Lung (tissue), 11 donors: ENCODE measurements at regions not wholly inside any gene's neighbourhood (a gene's known extent, or its start where the extent isn't known, plus 50 kb on each side); places are given as distances from the start of the nearest gene placed in this dataset.
"Not testable (repeated sequence)": the region's sequence is repeated elsewhere in the genome, so short reads cannot be mapped to it uniquely, and the experiment has no call there.

Experiments
- ATAC-seq: fragments of 200-7000 bp; cut with Tn5 transposase; one replicate; pipeline ENCODE4 v1.9.1; 2020; ENCODE audit warnings: moderate number of reproducible peaks; ENCODE audit not compliant: insufficient read depth, low FRiP score
- DNase-seq, 3 donors: peaks; one replicate each; pipeline ENCODE4 v3.0.0-alpha.2; 2013 to 2017
- H3K27ac ChIP-seq, 2 donors: one replicate each; pipeline ENCODE4 v1.5.1; 2013; ENCODE audit warnings: mild to moderate bottlenecking in 2 of 2, moderate library complexity in 2 of 2, control low read depth in 1 of 2, inconsistent platforms in 1 of 2, low read depth in 1 of 2, low read length in 1 of 2
- H3K27me3 ChIP-seq, 3 donors: one replicate each; pipeline ENCODE4 v1.5.1; 2013; ENCODE audit warnings: low read length in 2 of 3; ENCODE audit not compliant: control insufficient read depth in 3 of 3, insufficient read depth in 3 of 3
- H3K36me3 ChIP-seq, 4 donors: one replicate each; pipeline ENCODE4 v1.5.1; 2013; ENCODE audit warnings: low read length in 4 of 4, mild to moderate bottlenecking in 1 of 4, moderate library complexity in 1 of 4; ENCODE audit not compliant: control insufficient read depth in 4 of 4, insufficient read depth in 4 of 4
- H3K4me1 ChIP-seq, 5 donors: one replicate each; pipeline ENCODE4 v1.5.1; 2013; ENCODE audit warnings: low read length in 5 of 5, mild to moderate bottlenecking in 2 of 5, moderate library complexity in 1 of 5; ENCODE audit not compliant: control insufficient read depth in 5 of 5, insufficient read depth in 5 of 5
- H3K4me3 ChIP-seq: one replicate; pipeline ENCODE4 v1.5.1; 2013; ENCODE audit warnings: mild to moderate bottlenecking, control low read depth, moderate library complexity
- H3K9ac ChIP-seq, 2 donors: one replicate each; pipeline ENCODE4 v1.5.1; 2013; ENCODE audit warnings: low read length in 2 of 2, control low read depth in 1 of 2; ENCODE audit not compliant: insufficient read depth in 1 of 2
- H3K9me3 ChIP-seq, 4 donors: one replicate each; pipeline ENCODE4 v1.5.1; 2013; ENCODE audit warnings: low read length in 3 of 4, mild to moderate bottlenecking in 1 of 4, moderate library complexity in 1 of 4; ENCODE audit not compliant: control insufficient read depth in 4 of 4, insufficient read depth in 3 of 4
- WGBS, 2 donors: extraction: QIAGEN DNeasy Blood & Tissue Kit; methylation state at CpG; one replicate each; pipeline ENCODE4 v1.1.7; 2013; 5-methylcytosine and 5-hydroxymethylcytosine counted together
- TF ChIP-seq, protein P1 (sequence below): IDR thresholded peaks from 2 replicates; pipeline ENCODE4 v1.5.1; 2012; ENCODE audit warnings: mild to moderate bottlenecking; ENCODE audit errors: control extremely low read depth, extremely low read depth
- donor health status: control.
- donor health status: control.
- donor health status: Bipolar disorder and iron deficiency.
- donor health status: healthy.
- donor health status: DM: yes; HTN: yes; CAD: no.

DNA sequence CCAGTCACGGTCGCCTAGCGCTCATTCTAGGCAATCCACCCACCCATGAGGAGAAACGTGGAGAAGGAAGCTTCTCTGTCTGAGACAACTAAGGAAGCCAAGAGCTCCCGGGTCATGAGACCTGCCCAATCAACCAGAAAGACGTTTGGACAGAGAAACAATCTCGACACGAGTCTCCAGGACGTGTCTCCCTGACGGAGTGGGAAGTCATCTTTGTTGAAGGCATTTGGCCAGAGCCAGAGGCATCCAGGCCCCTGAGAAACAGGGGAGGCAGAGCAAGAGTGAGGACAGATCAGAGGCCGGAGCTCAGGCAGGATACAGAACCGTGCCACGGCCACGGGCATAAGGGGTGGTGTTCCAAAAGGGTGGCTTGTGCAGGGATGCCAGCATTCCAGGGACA, 479.0 kb downstream of the SPATA31A7 start:
- H3K9ac ChIP-seq, result no peak overlapping the region
- ATAC-seq, result no peak
- no peaks in the 10 kb centered on the region for H3K27me3 ChIP-seq
- no peak overlapping the region for H3K27ac ChIP-seq
- TF ChIP-seq, protein P1, sequence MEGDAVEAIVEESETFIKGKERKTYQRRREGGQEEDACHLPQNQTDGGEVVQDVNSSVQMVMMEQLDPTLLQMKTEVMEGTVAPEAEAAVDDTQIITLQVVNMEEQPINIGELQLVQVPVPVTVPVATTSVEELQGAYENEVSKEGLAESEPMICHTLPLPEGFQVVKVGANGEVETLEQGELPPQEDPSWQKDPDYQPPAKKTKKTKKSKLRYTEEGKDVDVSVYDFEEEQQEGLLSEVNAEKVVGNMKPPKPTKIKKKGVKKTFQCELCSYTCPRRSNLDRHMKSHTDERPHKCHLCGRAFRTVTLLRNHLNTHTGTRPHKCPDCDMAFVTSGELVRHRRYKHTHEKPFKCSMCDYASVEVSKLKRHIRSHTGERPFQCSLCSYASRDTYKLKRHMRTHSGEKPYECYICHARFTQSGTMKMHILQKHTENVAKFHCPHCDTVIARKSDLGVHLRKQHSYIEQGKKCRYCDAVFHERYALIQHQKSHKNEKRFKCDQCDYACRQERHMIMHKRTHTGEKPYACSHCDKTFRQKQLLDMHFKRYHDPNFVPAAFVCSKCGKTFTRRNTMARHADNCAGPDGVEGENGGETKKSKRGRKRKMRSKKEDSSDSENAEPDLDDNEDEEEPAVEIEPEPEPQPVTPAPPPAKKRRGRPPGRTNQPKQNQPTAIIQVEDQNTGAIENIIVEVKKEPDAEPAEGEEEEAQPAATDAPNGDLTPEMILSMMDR, result no peak
- H3K4me3 ChIP-seq, result no peak overlapping the region
- H3K36me3 ChIP-seq, result no peaks in the 10 kb centered on the region
- DNase-seq, result no peak
- 80 to 83% methylated on average over 14 of the region's 14 CpGs for WGBS, 2 donors
- no peaks in the 10 kb centered on the region for H3K4me1 ChIP-seq
- peaks cover 0 to 47% (median 5%) of the 10 kb centered on the region in 4 donors for H3K9me3 ChIP-seq

DNA sequence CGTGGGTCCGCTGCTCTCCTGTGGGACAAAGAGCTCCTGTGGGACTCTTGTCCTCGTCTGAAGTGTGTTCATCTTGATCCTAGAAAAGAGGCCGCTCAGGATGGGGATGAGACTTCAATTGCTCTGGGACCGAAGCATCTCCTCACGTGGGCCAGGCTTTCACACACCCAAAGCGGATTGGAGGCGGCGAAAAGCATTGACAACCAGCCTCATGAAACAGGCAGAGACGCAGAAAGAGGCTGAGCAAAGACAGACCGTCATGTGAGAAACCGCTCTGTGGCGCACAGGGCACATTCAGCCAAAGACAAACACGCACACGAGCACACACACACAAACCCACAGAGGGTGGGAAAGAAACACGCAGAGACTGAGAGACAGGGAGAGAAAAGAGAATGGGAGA, 479.5 kb downstream of the SPATA31A7 start:
- Histone ChIP-seq H3K9me3 (peaks cover 0 to 48% (median 5%) of the 10 kb centered on the region in 4 donors), H3K9ac (no peak overlapping the region), H3K27ac (no peak overlapping the region), H3K27me3 (no peaks in the 10 kb centered on the region), H3K4me1 (no peaks in the 10 kb centered on the region), H3K4me3 (no peak overlapping the region), H3K36me3 (no peaks in the 10 kb centered on the region)
- TF ChIP-seq, protein P1, result no peak
- DNase-seq (no peak), ATAC-seq (no peak)
- 78 to 84% methylated on average over 16 of the region's 16 CpGs for WGBS, 2 donors

DNA sequence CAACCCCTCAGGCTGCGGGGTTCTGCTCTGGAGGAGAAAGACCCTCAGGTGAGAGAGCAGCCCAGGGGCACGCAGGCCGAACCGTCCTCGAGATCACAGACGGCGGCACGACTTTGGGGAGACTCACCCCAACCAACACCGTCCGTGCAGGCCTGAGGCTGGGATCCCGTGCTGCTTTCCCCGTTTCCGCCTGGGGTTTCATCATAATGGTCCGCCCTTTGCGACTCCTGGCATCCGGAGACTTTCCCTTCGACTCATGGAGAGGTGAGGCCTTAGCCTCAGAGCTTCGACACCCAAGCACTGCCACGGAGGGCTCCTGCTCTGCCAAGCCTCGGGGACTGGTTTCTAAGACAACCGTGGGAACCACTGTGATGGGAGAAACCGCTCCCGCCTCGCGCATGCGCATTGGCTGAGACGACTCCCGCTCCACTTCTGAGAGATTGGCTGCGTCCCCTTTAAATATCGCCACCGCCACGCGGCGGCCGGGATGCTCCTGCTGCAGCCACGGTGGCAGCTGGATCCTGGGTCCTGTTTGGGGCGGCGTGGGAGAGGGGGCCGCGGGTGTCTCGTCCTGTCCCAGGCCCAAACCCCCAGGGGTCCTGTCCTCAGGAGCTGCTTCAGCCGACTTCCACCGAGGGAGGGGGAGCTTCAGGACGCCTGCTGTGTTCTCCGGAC, 480.1 kb downstream of the SPATA31A7 start:
- H3K9ac ChIP-seq, H3K4me1 ChIP-seq, DNase-seq, ATAC-seq, H3K36me3 ChIP-seq, H3K4me3 ChIP-seq, H3K27ac ChIP-seq, H3K27me3 ChIP-seq: not testable (repeated sequence)
- WGBS, 2 donors, result 76 to 77% methylated on average over 45 of the region's 45 CpGs
- peaks cover 0 to 50% (median 5%) of the 10 kb centered on the region in 4 donors for H3K9me3 ChIP-seq

DNA sequence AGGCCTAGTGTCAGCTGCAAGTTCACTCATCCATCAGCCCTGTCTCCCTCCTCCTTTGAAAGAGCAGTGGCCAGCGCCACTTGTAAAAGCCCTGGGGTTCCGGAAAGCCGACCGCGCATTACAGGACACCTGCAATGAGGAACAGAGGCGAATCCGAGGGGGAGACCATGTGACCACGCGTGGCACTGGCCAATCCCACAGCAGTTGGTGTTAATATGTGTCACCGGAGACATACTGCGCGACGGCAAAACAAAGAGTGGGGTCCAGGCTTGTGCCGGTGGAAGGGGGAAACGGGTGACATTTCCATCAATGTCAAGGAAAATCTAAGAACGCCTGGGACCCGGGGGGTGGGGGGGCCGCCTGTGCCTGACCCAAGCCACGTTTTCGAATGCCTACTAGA, 480.8 kb downstream of the SPATA31A7 start:
- DNase-seq, result no peak

More for the DNA sequence above, 480.8 kb downstream of the SPATA31A7 start:
- no peak for ATAC-seq
- no peaks in the 10 kb centered on the region for H3K36me3 ChIP-seq
- no peak overlapping the region for H3K27ac ChIP-seq
- no peak overlapping the region for H3K4me3 ChIP-seq
- TF ChIP-seq, protein P1, result no peak
- WGBS, 2 donors, result 68 to 71% methylated on average over 20 of the region's 20 CpGs
- no peaks in the 10 kb centered on the region for H3K27me3 ChIP-seq
- H3K9ac ChIP-seq, result no peak overlapping the region
- H3K4me1 ChIP-seq, result no peaks in the 10 kb centered on the region
- peaks cover 0 to 46% (median 5%) of the 10 kb centered on the region in 4 donors for H3K9me3 ChIP-seq
